ENCODE measurements at regions not wholly inside any gene's neighbourhood (a gene's known extent, or its start where the extent isn't known, plus 50 kb on each side); places are given as distances from the start of the nearest gene placed in this dataset.

GRCh38 chr14:99032759-99033158, 239.2 kb downstream of the BCL11B start:
- no peaks in the 10 kb centered on the region for H3K9me3 ChIP-seq
- H3K36me3 ChIP-seq, result no peaks in the 10 kb centered on the region
- H3K4me3 ChIP-seq, result no peak overlapping the region
- peaks cover 0 to 3% of the 10 kb centered on the region in 2 donors for H3K4me1 ChIP-seq
- TF ChIP-seq POLR2A (IDR thresholded peaks at IDR 0.05), result no peak
- no peak for TF ChIP-seq CTCF (IDR thresholded peaks at IDR 0.05)
- no peak for TF ChIP-seq POLR2AphosphoS5 (IDR thresholded peaks at IDR 0.05)
- no peaks in the 10 kb centered on the region for H3K27me3 ChIP-seq
- no peak overlapping the region for H3K27ac ChIP-seq
- intact Hi-C loops (cut with DNase I; ENCODE audit: low total_unique reads), result no loop called here
- DNase-seq (ENCODE audit: low spot score in 2 of 2), result no peak

GRCh38 chr14:99033951-99034350, 238.0 kb downstream of the BCL11B start:
- Histone ChIP-seq H3K27me3 (no peaks in the 10 kb centered on the region), H3K27ac (no peak overlapping the region), H3K36me3 (no peaks in the 10 kb centered on the region), H3K4me1 (peaks cover 0 to 3% of the 10 kb centered on the region in 2 donors), H3K9me3 (no peaks in the 10 kb centered on the region), H3K4me3 (no peak overlapping the region)
- intact Hi-C loops (cut with DNase I; ENCODE audit: low total_unique reads), result no loop called here
- no peak for TF ChIP-seq CTCF (IDR thresholded peaks at IDR 0.05)
- no peak for TF ChIP-seq POLR2A (IDR thresholded peaks at IDR 0.05)
- no peak for TF ChIP-seq POLR2AphosphoS5 (IDR thresholded peaks at IDR 0.05)
- no peak for DNase-seq (ENCODE audit: low spot score in 2 of 2)

GRCh38 chr14:99034711-99035171, 237.3 kb downstream of the BCL11B start:
- Histone ChIP-seq H3K4me3 (no peak overlapping the region), H3K27ac (peak overlapping the region in 1 of 2 donors; percentile 87), H3K27me3 (no peaks in the 10 kb centered on the region), H3K9me3 (no peaks in the 10 kb centered on the region), H3K36me3 (no peaks in the 10 kb centered on the region), H3K4me1 (peaks cover 0 to 3% of the 10 kb centered on the region in 2 donors)
- TF ChIP-seq CTCF (IDR thresholded peaks at IDR 0.05) (no peak), POLR2AphosphoS5 (IDR thresholded peaks at IDR 0.05) (no peak), POLR2A (IDR thresholded peaks at IDR 0.05) (no peak)
- intact Hi-C loops (cut with DNase I; ENCODE audit: low total_unique reads), result no loop called here
- DNase-seq (ENCODE audit: low spot score in 2 of 2), result no peak

- Histone ChIP-seq H3K9me3 (no peaks in the 10 kb centered on the region), H3K36me3 (no peaks in the 10 kb centered on the region), H3K27me3 (no peaks in the 10 kb centered on the region), H3K4me1 (peaks cover 0 to 3% of the 10 kb centered on the region in 2 donors), H3K4me3 (peak overlapping the region in 2 of 3 donors; percentile 23 to 63), H3K27ac (peak overlapping the region; percentile 80 to 87)
- DNase-seq (ENCODE audit: low spot score in 2 of 2), result no peak
- intact Hi-C loops (cut with DNase I; ENCODE audit: low total_unique reads), result no loop called here
- no peak for TF ChIP-seq POLR2AphosphoS5 (IDR thresholded peaks at IDR 0.05)
- TF ChIP-seq CTCF (IDR thresholded peaks at IDR 0.05), result no peak
- TF ChIP-seq POLR2A (IDR thresholded peaks at IDR 0.05), result no peak
These were observed 236.7 kb downstream of the BCL11B start for GRCh38 chr14:99035268-99035667.

GRCh38 chr14:99035712-99036610, 236.0 kb downstream of the BCL11B start:
- H3K36me3 ChIP-seq, result no peaks in the 10 kb centered on the region
- no peaks in the 10 kb centered on the region for H3K27me3 ChIP-seq
- H3K27ac ChIP-seq, result peak overlapping the region; percentile 80 to 87
- peak; percentile 70 to 92 for DNase-seq (ENCODE audit: low spot score in 2 of 2)
- intact Hi-C loops (cut with DNase I; ENCODE audit: low total_unique reads), result no loop called here
- H3K4me1 ChIP-seq, result peaks cover 0 to 3% of the 10 kb centered on the region in 2 donors
- no peaks in the 10 kb centered on the region for H3K9me3 ChIP-seq
- no peak for TF ChIP-seq POLR2A (IDR thresholded peaks at IDR 0.05)
- peak; percentile 30 to 86 (median 53) for TF ChIP-seq POLR2AphosphoS5 (IDR thresholded peaks at IDR 0.05)
- no peak for TF ChIP-seq CTCF (IDR thresholded peaks at IDR 0.05)
- peak overlapping the region; percentile 20 to 63 (median 23) for H3K4me3 ChIP-seq

Measured in breast epithelium (tissue), 4 donors.